Thyroid gland (tissue), 4 donors: ENCODE measurements at regions not wholly inside any gene's neighbourhood (a gene's known extent, or its start where the extent isn't known, plus 50 kb on each side); places are given as distances from the start of the nearest gene placed in this dataset.

ENCODE experiments used
- DNase-seq, 2 donors: peaks; one replicate each; pipeline ENCODE4 v3.0.0-alpha.2; 2019
- H3K27ac ChIP-seq, 3 donors: fragments of 200-600 bp; sonication (generic); 1 replicate in 2 of 3; 2 replicates in 1 of 3; pipeline ENCODE4 v1.5.1; 2016 to 2019; ENCODE audit warnings: mild to moderate bottlenecking in 1 of 3, moderate library complexity in 1 of 3
- H3K27me3 ChIP-seq: fragments of 200-600 bp; sonication (generic); one replicate; pipeline ENCODE4 v1.5.1; 2019
- H3K36me3 ChIP-seq, 2 donors: fragments of 200-600 bp; sonication (generic); one replicate each; pipeline ENCODE4 v1.5.1; 2016 to 2019
- H3K4me1 ChIP-seq, 2 donors: fragments of 200-600 bp; sonication (generic); one replicate each; pipeline ENCODE4 v1.5.1; 2017 to 2019
- H3K4me3 ChIP-seq, 3 donors: fragments of 200-600 bp; sonication (generic); replicated peaks in 1 of 3; 1 replicate in 2 of 3; 2 replicates in 1 of 3; pipeline ENCODE4 v1.5.1; 2016; ENCODE audit warnings: mild to moderate bottlenecking in 1 of 3
- H3K9me3 ChIP-seq: fragments of 200-600 bp; sonication (generic); one replicate; pipeline ENCODE4 v1.5.1; 2017
- CTCF ChIP-seq, 6 experiments: fragments of 200-600 bp in 3 of 6; fragments of 450-650 bp in 3 of 6; sonication (generic) in 3 of 6; IDR thresholded peaks; one replicate each; pipeline ENCODE4 v1.5.1; 2016 to 2019; ENCODE audit warnings: antibody characterized with exemption in 6 of 6, mild to moderate bottlenecking in 2 of 6, inconsistent platforms in 1 of 6, moderate library complexity in 1 of 6
- POLR2A ChIP-seq, 2 donors: fragments of 450-650 bp; IDR thresholded peaks; one replicate each; pipeline ENCODE4 v1.6.1; 2017; ENCODE audit warnings: antibody characterized with exemption in 2 of 2, mild to moderate bottlenecking in 2 of 2, moderate library complexity in 1 of 2
- WGBS, 2 donors: methylation state at CpG; one replicate each; pipeline ENCODE4 v1.1.5; 2017; 5-methylcytosine and 5-hydroxymethylcytosine counted together
- intact Hi-C: fragments of 100-400 bp; cut with DNase I; formaldehyde crosslinking; loops from one replicate; pipeline ENCODE4 v1.15.1; 2023

- no peaks in the 10 kb centered on the region for H3K27me3 ChIP-seq
- intact Hi-C loops, result no loop called here
- no peaks in the 10 kb centered on the region for H3K9me3 ChIP-seq
- TF ChIP-seq CTCF (IDR thresholded peaks at IDR 0.05), result no peak
- no peak for TF ChIP-seq POLR2A (IDR thresholded peaks at IDR 0.05)
- H3K4me3 ChIP-seq, result no peak overlapping the region
- no peak overlapping the region for H3K27ac ChIP-seq
- no peak for DNase-seq
- no peaks in the 10 kb centered on the region for H3K36me3 ChIP-seq
- no peaks in the 10 kb centered on the region for H3K4me1 ChIP-seq
- WGBS, 2 donors, result 66 to 73% methylated on average over 2 of the region's 2 CpGs
These were observed 456.4 kb upstream of the KLF4 start for GRCh38 chr9:107945961-107946360.

GRCh38 chr9:107945493-107945892 is 455.9 kb upstream of the KLF4 start:
- TF ChIP-seq CTCF (IDR thresholded peaks at IDR 0.05), result no peak
- no peak for TF ChIP-seq POLR2A (IDR thresholded peaks at IDR 0.05)
- no peaks in the 10 kb centered on the region for H3K9me3 ChIP-seq
- no peaks in the 10 kb centered on the region for H3K36me3 ChIP-seq
- H3K4me1 ChIP-seq, result no peaks in the 10 kb centered on the region
- H3K4me3 ChIP-seq, result no peak overlapping the region
- WGBS, 2 donors, result 75% methylated on average over 2 of the region's 2 CpGs
- intact Hi-C loops, result no loop called here
- no peak overlapping the region for H3K27ac ChIP-seq
- H3K27me3 ChIP-seq, result no peaks in the 10 kb centered on the region
- DNase-seq, result no peak

- no peak for DNase-seq
- Histone ChIP-seq H3K4me1 (no peaks in the 10 kb centered on the region), H3K27me3 (no peaks in the 10 kb centered on the region), H3K9me3 (no peaks in the 10 kb centered on the region), H3K27ac (no peak overlapping the region), H3K4me3 (no peak overlapping the region), H3K36me3 (no peaks in the 10 kb centered on the region)
- no peak for TF ChIP-seq POLR2A (IDR thresholded peaks at IDR 0.05)
- no peak for TF ChIP-seq CTCF (IDR thresholded peaks at IDR 0.05)
- intact Hi-C loops, result no loop called here
- WGBS, 2 donors, result 91 to 93% methylated on average over 10 of the region's 10 CpGs
These were observed 454.8 kb upstream of the KLF4 start for GRCh38 chr9:107944387-107944786.

GRCh38 chr9:107943901-107944300 is 454.3 kb upstream of the KLF4 start:
- intact Hi-C loops, result no loop called here
- no peaks in the 10 kb centered on the region for H3K27me3 ChIP-seq
- no peak overlapping the region for H3K27ac ChIP-seq
- H3K36me3 ChIP-seq, result no peaks in the 10 kb centered on the region
- WGBS, 2 donors, result 70 to 83% methylated on average over 3 of the region's 3 CpGs
- H3K4me3 ChIP-seq, result no peak overlapping the region
- H3K9me3 ChIP-seq, result no peaks in the 10 kb centered on the region
- TF ChIP-seq POLR2A (IDR thresholded peaks at IDR 0.05), result no peak
- no peak for TF ChIP-seq CTCF (IDR thresholded peaks at IDR 0.05)
- no peaks in the 10 kb centered on the region for H3K4me1 ChIP-seq
- no peak for DNase-seq

- intact Hi-C loops, result no loop called here
- H3K9me3 ChIP-seq, result no peaks in the 10 kb centered on the region
- no peak overlapping the region for H3K27ac ChIP-seq
- no peak for DNase-seq
- no peaks in the 10 kb centered on the region for H3K36me3 ChIP-seq
- H3K4me1 ChIP-seq, result no peaks in the 10 kb centered on the region
- H3K27me3 ChIP-seq, result no peaks in the 10 kb centered on the region
- H3K4me3 ChIP-seq, result no peak overlapping the region
- no peak for TF ChIP-seq POLR2A (IDR thresholded peaks at IDR 0.05)
- TF ChIP-seq CTCF (IDR thresholded peaks at IDR 0.05), result no peak
- 86 to 90% methylated on average over 2 of the region's 2 CpGs for WGBS, 2 donors
These were observed 453.3 kb upstream of the KLF4 start for GRCh38 chr9:107942856-107943255.
